Activated naive CD8-positive, alpha-beta T cell treated with anti-CD3 and anti-CD28 coated beads, Interleukin-2, amount 10 ng/mL, durations not matched to agents 7 days and 5 days (primary cell): ENCODE measurements at regions not wholly inside any gene's neighbourhood (a gene's known extent, or its start where the extent isn't known, plus 50 kb on each side); places are given as distances from the start of the nearest gene placed in this dataset.
A peak's percentile ranks its signal among the peaks of the same experiment; 100 is the strongest.
"Not testable (repeated sequence)": the region's sequence is repeated elsewhere in the genome, so short reads cannot be mapped to it uniquely, and the experiment has no call there.

Source experiments
- ATAC-seq: fragments of 150-1000 bp; cut with Tn5 transposase; one replicate; pipeline ENCODE4 v1.10.0; 2021; ENCODE audit warnings: low read depth, moderate library complexity
- POLR2A ChIA-PET: fragments of 350-600 bp; sonication (Branson Sonifier 250); formaldehyde crosslinking; loops from one replicate; lab custom pipeline; 2021; ENCODE audit warnings: antibody characterized with exemption; lab: Charles Lee
- DNase-seq: peaks from one replicate; pipeline ENCODE4 v3.0.0; 2021
- H3K27ac Mint-ChIP-seq: one replicate; pipeline ENCODE4 v1.8.0; 2022; ENCODE audit warnings: mild to moderate bottlenecking, mixed read lengths
- H3K27me3 Mint-ChIP-seq: one replicate; pipeline ENCODE4 v1.8.0; 2022; ENCODE audit warnings: mild to moderate bottlenecking, moderate library complexity, mixed read lengths
- H3K36me3 Mint-ChIP-seq: one replicate; pipeline ENCODE4 v1.8.0; 2021; ENCODE audit warnings: mild to moderate bottlenecking, mixed read lengths
- H3K4me1 Mint-ChIP-seq: one replicate; pipeline ENCODE4 v1.8.0; 2021; ENCODE audit warnings: mixed read lengths
- H3K4me3 Mint-ChIP-seq: one replicate; pipeline ENCODE4 v1.8.0; 2022; ENCODE audit warnings: mild to moderate bottlenecking, moderate library complexity, mixed read lengths
- H3K9me3 Mint-ChIP-seq: one replicate; pipeline ENCODE4 v1.8.0; 2021; ENCODE audit warnings: mixed read lengths

- H3K36me3 Mint-ChIP-seq: no peaks in the 10 kb centered on the region
- no peak overlapping the region for H3K27ac Mint-ChIP-seq
- no peak for ATAC-seq
- no peaks in the 10 kb centered on the region for H3K27me3 Mint-ChIP-seq
- H3K4me3 Mint-ChIP-seq: no peak overlapping the region
- no peak for DNase-seq
- POLR2A ChIA-PET: no interaction called here
- H3K9me3 Mint-ChIP-seq: no peaks in the 10 kb centered on the region
- H3K4me1 Mint-ChIP-seq: no peaks in the 10 kb centered on the region
Measured at GRCh38 chr1:166457700-166458099, 290.9 kb upstream of the FAM78B start.

- Mint-ChIP-seq H3K36me3 (no peaks in the 10 kb centered on the region), H3K4me3 (no peak overlapping the region), H3K9me3 (peaks cover 2% of the 10 kb centered on the region), H3K4me1 (no peaks in the 10 kb centered on the region), H3K27me3 (peaks cover 2% of the 10 kb centered on the region), H3K27ac (no peak overlapping the region)
- POLR2A ChIA-PET: no interaction called here
- ATAC-seq: no peak
- DNase-seq: no peak
Measured at GRCh38 chr1:166464333-166464732, 297.5 kb upstream of the FAM78B start.

- Mint-ChIP-seq H3K4me1 (no peaks in the 10 kb centered on the region), H3K27ac (no peak overlapping the region), H3K9me3 (peaks cover 5% of the 10 kb centered on the region), H3K27me3 (peaks cover 4% of the 10 kb centered on the region), H3K36me3 (no peaks in the 10 kb centered on the region), H3K4me3 (no peak overlapping the region)
- ATAC-seq (no peak), DNase-seq (no peak)
- POLR2A ChIA-PET: no interaction called here
Measured at GRCh38 chr1:166470014-166470413, 303.2 kb upstream of the FAM78B start.

DNA sequence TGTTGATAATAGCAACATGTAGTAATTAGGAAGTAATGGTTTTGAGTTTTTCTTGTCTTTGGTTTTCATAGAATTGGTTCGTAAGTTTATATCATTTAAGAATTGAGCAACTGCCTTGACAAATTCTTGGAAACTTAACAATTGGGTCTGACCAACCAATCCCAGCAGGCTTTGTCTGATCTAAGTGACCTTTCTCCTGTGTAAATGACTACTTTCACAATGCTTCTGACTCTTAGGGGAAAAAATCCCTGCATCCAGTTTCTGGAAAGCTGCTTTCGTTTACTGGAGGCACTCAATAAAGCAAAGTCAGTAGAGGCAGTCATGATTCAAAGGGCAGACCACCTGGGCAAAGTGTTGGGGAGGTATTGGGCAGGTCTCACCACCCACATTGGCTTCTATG lies 303.6 kb upstream of the FAM78B start:
- no peaks in the 10 kb centered on the region for H3K36me3 Mint-ChIP-seq
- H3K27me3 Mint-ChIP-seq: peaks cover 4% of the 10 kb centered on the region
- H3K4me3 Mint-ChIP-seq: no peak overlapping the region
- H3K9me3 Mint-ChIP-seq: peaks cover 5% of the 10 kb centered on the region
- ATAC-seq: no peak
- no peak overlapping the region for H3K27ac Mint-ChIP-seq
- DNase-seq: no peak
- POLR2A ChIA-PET: no interaction called here
- no peaks in the 10 kb centered on the region for H3K4me1 Mint-ChIP-seq

DNA sequence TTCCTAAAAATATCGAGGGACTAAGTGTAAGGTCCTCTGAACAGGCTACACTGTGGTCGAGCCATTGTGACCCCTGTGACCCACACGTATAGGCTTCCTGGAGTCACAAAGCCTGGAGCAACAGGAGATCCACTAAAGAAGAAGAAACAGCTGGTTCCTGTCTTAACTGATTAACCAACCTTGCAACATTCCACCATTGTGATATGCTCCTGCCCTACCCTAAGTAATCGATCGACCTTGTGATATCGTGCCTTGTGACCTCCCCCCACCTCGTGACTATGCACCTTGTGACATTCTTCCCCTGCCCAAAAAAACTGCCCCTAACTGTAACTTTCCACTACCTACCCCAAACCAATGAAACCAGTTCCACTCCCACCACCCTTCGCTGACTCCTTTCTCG lies 304.6 kb upstream of the FAM78B start:
- Mint-ChIP-seq H3K27ac (no peak overlapping the region), H3K4me1 (no peaks in the 10 kb centered on the region), H3K9me3 (peaks cover 5% of the 10 kb centered on the region), H3K27me3 (peaks cover 4% of the 10 kb centered on the region), H3K4me3 (no peak overlapping the region), H3K36me3 (no peaks in the 10 kb centered on the region)
- DNase-seq (no peak), ATAC-seq (no peak)
- POLR2A ChIA-PET: no interaction called here

GRCh38 chr1:166479052-166479631 lies 312.3 kb upstream of the FAM78B start:
- Mint-ChIP-seq H3K9me3 (no peaks in the 10 kb centered on the region), H3K27me3 (no peaks in the 10 kb centered on the region), H3K27ac (no peak overlapping the region), H3K4me1 (no peaks in the 10 kb centered on the region), H3K36me3 (no peaks in the 10 kb centered on the region), H3K4me3 (no peak overlapping the region)
- ATAC-seq (no peak), DNase-seq (peak; percentile 40)
- POLR2A ChIA-PET: interaction anchor here (1.3 kb wide), 1 partner anchor 11 kb away, joined by 6 read pairs; no protein-coding TSS in a partner anchor

DNA sequence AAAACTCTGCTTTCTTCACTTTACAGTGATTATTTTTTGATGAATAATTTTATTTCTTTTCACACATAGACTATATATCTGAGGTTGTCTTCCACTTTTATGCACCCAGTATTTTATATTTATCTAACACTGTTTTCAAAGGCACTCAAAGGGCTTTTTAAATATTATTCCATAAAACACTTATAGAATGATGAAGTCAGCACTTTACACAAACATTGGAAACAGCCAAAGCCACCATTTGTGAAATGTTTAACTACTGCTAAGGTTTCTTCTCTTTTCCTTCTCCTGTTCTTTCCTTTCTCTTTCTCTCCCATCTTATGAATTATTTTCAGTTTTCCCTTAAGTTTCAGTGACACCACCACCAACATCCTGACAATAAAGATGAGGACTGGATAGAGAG lies 317.7 kb upstream of the FAM78B start:
- POLR2A ChIA-PET: no interaction called here
- H3K27me3 Mint-ChIP-seq: no peaks in the 10 kb centered on the region
- DNase-seq (no peak), ATAC-seq (no peak)
- no peak overlapping the region for H3K4me3 Mint-ChIP-seq
- peaks cover 7% of the 10 kb centered on the region for H3K4me1 Mint-ChIP-seq
- H3K27ac Mint-ChIP-seq: no peak overlapping the region
- H3K36me3 Mint-ChIP-seq: no peaks in the 10 kb centered on the region
- no peaks in the 10 kb centered on the region for H3K9me3 Mint-ChIP-seq

DNA sequence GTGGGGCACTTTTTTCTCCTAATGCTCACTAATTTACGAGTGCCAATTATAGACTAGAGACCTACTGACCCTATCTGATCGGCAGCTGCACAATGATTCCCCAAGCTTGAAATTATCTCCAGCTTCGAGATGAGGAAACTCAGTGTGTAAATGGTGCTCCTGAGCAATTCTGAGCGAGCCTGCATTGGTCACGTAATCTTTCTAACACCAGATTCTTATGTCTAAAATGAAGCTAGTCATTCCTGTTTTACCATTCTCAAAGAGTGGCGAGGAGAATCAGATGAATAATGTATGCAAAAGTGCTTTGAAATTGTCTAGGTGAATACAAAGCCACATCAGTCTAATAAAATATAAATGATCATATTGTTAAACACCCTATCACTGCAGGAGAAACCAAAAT lies 318.1 kb upstream of the FAM78B start:
- Mint-ChIP-seq H3K4me3 (no peak overlapping the region), H3K36me3 (no peaks in the 10 kb centered on the region), H3K27me3 (no peaks in the 10 kb centered on the region), H3K4me1 (peaks cover 7% of the 10 kb centered on the region), H3K9me3 (no peaks in the 10 kb centered on the region), H3K27ac (no peak overlapping the region)
- DNase-seq: no peak
- POLR2A ChIA-PET: no interaction called here
- ATAC-seq: no peak

DNA sequence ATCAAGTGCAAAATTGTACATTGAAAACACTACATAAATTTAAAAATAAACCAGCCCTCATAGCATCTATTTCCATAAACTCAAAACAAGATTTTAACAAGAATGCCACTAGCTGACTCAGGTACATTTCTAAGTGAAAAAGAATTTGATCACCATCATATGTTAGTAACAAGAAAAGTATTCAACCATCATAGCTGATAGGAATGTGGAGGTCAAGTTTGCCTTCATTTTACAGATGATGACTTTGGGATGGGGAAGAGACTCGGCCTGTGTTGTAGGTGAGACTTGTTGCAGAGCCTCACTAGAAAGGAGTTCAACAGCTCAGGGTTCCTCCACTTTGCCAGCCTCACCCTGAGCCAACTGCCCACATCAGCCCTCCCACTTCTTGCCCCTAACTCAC lies 318.8 kb upstream of the FAM78B start:
- peaks cover 7% of the 10 kb centered on the region for H3K4me1 Mint-ChIP-seq
- DNase-seq (no peak), ATAC-seq (no peak)
- H3K27me3 Mint-ChIP-seq: no peaks in the 10 kb centered on the region
- no peak overlapping the region for H3K4me3 Mint-ChIP-seq
- POLR2A ChIA-PET: no interaction called here
- H3K27ac Mint-ChIP-seq: no peak overlapping the region
- no peaks in the 10 kb centered on the region for H3K36me3 Mint-ChIP-seq
- H3K9me3 Mint-ChIP-seq: no peaks in the 10 kb centered on the region

- H3K4me3 Mint-ChIP-seq: no peak overlapping the region
- ATAC-seq (no peak), DNase-seq (no peak)
- H3K9me3 Mint-ChIP-seq: peaks cover 4% of the 10 kb centered on the region
- H3K27ac Mint-ChIP-seq: peak overlapping the region; percentile 34
- peaks cover 7% of the 10 kb centered on the region for H3K4me1 Mint-ChIP-seq
- no peaks in the 10 kb centered on the region for H3K36me3 Mint-ChIP-seq
- POLR2A ChIA-PET: no interaction called here
- H3K27me3 Mint-ChIP-seq: no peaks in the 10 kb centered on the region
Measured at GRCh38 chr1:166488327-166488726, 321.5 kb upstream of the FAM78B start.

GRCh38 chr1:166489356-166489669 lies 322.5 kb upstream of the FAM78B start:
- POLR2A ChIA-PET: interaction anchor here (0.6 to 2.2 kb wide), 3 partner anchors 10 to 720 kb away, joined by 3 to 6 read pairs (median 3); partner anchors contain the start of gene FAM78B
- DNase-seq: no peak

GRCh38 chr1:166489670-166490436 lies 323.1 kb upstream of the FAM78B start:
- Mint-ChIP-seq H3K27me3 (no peaks in the 10 kb centered on the region), H3K9me3 (peaks cover 4% of the 10 kb centered on the region), H3K4me1 (peaks cover 6% of the 10 kb centered on the region), H3K4me3 (no peak overlapping the region), H3K36me3 (no peaks in the 10 kb centered on the region), H3K27ac (no peak overlapping the region)
- DNase-seq: peak; percentile 67
- POLR2A ChIA-PET: interaction anchor here (0.6 to 2.2 kb wide), 4 partner anchors 11 to 721 kb away, joined by 3 to 6 read pairs (median 4); partner anchors contain the start of genes FAM78B and POGK
- peak; percentile 83 for ATAC-seq

More at GRCh38 chr1:166489356-166489669, 322.5 kb upstream of the FAM78B start:
- Mint-ChIP-seq H3K27ac (no peak overlapping the region), H3K4me3 (no peak overlapping the region), H3K4me1 (peaks cover 7% of the 10 kb centered on the region), H3K27me3 (no peaks in the 10 kb centered on the region), H3K9me3 (peaks cover 4% of the 10 kb centered on the region), H3K36me3 (no peaks in the 10 kb centered on the region)
- ATAC-seq: no peak

GRCh38 chr1:166490437-166490991 lies 323.7 kb upstream of the FAM78B start:
- no peaks in the 10 kb centered on the region for H3K36me3 Mint-ChIP-seq
- H3K27me3 Mint-ChIP-seq: no peaks in the 10 kb centered on the region
- ATAC-seq: no peak
- H3K4me3 Mint-ChIP-seq: no peak overlapping the region
- DNase-seq: peak; percentile 29
- POLR2A ChIA-PET: interaction anchor here (1.1 to 2.2 kb wide), 3 partner anchors 12 to 349 kb away, joined by 3 to 6 read pairs (median 4); partner anchors contain the start of genes FAM78B and POGK
- peaks cover 4% of the 10 kb centered on the region for H3K9me3 Mint-ChIP-seq
- no peak overlapping the region for H3K27ac Mint-ChIP-seq
- H3K4me1 Mint-ChIP-seq: peaks cover 6% of the 10 kb centered on the region

DNA sequence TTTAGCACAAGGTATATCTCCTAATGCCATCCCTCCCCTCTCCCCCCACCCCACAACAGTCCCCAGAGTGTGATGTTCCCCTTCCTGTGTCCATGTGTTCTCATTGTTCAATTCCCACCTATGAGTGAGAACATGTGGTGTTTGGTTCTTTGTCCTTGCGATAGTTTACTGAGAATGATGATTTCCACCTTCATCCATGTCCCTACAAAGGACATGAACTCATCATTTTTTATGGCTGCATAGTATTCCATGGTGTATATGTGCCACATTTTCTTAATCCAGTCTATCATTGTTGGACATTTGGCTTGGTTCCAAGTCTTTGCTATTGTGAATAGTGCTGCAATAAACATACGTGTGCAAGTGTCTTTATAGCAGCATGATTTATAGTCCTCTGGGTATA lies 327.0 kb upstream of the FAM78B start:
- H3K27me3 Mint-ChIP-seq: not testable (repeated sequence)

More for the DNA sequence above, 327.0 kb upstream of the FAM78B start:
- DNase-seq, H3K9me3 Mint-ChIP-seq, ATAC-seq, H3K4me1 Mint-ChIP-seq, H3K4me3 Mint-ChIP-seq, POLR2A ChIA-PET, H3K27ac Mint-ChIP-seq, H3K36me3 Mint-ChIP-seq: not testable (repeated sequence)
